ENCODE measurements at regions not wholly inside any gene's neighbourhood (a gene's known extent, or its start where the extent isn't known, plus 50 kb on each side); places are given as distances from the start of the nearest gene placed in this dataset.

DNA sequence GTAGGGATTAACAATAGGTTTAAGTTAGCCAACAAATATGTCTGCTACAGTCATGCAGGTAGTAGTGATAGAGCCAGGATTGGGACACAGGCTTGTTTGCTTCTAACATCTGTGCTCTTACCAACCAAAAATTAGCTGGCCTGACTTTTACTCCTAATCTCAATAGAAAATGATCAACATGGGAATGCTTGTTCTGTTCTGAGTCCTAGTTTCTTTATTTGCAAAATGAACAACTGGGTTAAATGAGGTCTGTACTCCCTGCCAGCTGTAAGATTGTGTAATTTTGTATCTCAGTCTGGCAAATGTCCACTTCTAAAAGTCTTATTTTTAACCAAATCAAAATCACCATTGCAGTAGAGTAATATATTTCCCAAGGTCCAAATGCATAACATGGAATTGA lies 216.8 kb downstream of the NMUR2 start:
- Mint-ChIP-seq H3K9me3 (peaks cover 12% of the 10 kb centered on the region), H3K36me3 (ENCODE audit: low read depth) (no peaks in the 10 kb centered on the region), H3K27ac (no peak overlapping the region), H3K27me3 (ENCODE audit: low read depth, poor library complexity) (peaks cover 3% of the 10 kb centered on the region), H3K4me3 (no peak overlapping the region), H3K4me1 (peaks cover 5% of the 10 kb centered on the region)
- DNase-seq = no peak
- TF ChIP-seq, protein P1, sequence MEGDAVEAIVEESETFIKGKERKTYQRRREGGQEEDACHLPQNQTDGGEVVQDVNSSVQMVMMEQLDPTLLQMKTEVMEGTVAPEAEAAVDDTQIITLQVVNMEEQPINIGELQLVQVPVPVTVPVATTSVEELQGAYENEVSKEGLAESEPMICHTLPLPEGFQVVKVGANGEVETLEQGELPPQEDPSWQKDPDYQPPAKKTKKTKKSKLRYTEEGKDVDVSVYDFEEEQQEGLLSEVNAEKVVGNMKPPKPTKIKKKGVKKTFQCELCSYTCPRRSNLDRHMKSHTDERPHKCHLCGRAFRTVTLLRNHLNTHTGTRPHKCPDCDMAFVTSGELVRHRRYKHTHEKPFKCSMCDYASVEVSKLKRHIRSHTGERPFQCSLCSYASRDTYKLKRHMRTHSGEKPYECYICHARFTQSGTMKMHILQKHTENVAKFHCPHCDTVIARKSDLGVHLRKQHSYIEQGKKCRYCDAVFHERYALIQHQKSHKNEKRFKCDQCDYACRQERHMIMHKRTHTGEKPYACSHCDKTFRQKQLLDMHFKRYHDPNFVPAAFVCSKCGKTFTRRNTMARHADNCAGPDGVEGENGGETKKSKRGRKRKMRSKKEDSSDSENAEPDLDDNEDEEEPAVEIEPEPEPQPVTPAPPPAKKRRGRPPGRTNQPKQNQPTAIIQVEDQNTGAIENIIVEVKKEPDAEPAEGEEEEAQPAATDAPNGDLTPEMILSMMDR (IDR thresholded peaks at IDR 0.05) = no peak

DNA sequence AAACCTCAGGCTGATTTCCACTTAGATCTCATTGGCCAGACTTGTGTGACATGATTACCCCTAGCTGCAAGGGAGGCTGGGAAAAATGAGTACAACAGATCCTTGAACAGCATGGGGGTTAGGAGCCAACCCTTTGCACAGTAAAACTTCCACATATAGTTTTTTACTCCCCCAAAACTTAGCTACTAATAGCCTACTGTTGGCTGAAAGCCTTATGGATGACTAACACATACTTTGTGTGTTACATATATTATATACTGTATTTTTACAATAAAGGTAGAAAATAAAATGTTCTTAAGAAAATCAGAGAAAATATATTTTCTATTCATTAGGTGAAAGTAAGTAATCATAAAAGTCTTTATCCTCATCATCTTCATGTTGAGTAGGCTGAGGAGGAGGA lies 217.4 kb downstream of the NMUR2 start:
- no peak overlapping the region for H3K27ac Mint-ChIP-seq
- no peak for DNase-seq
- no peak overlapping the region for H3K4me3 Mint-ChIP-seq
- no peaks in the 10 kb centered on the region for H3K36me3 Mint-ChIP-seq (ENCODE audit: low read depth)
- peaks cover 6% of the 10 kb centered on the region for H3K9me3 Mint-ChIP-seq
- peaks cover 5% of the 10 kb centered on the region for H3K4me1 Mint-ChIP-seq
- no peaks in the 10 kb centered on the region for H3K27me3 Mint-ChIP-seq (ENCODE audit: low read depth, poor library complexity)
- TF ChIP-seq, protein P1 (IDR thresholded peaks at IDR 0.05) = no peak

DNA sequence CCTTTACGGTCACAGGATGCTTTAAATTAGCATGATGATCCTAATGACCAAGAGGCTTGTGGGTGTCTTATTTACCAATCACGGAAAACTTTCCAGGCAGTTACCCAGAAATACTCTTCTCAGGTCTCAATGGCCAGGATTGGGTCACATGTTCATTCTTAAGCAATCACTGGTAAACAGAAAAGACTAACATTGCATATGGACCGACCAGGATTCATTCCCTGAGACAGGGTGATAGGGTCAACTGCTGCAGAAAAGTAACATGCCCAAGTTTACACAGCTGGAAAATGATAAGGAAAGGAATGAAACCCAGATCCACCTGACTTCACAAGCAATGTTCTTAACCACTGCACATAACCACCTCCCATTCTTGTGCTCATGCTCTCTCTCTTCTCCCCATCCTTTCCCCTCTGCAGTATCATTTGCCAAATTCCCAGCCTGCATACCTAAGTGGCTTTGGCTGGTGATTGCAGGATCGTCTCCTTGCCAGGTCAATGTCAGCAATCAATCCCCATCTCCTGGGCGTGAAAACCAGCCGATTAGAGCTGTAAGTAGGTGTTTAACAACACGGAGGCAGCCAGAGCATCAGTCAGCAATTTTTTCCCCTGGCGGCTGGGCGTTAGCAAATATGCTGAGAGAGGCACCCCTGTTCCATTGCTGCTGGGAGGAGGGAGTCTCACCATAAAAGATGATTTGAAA lies 219.4 kb downstream of the NMUR2 start:
- no peak for DNase-seq
- Mint-ChIP-seq H3K9me3 (peaks cover 11% of the 10 kb centered on the region), H3K4me1 (peaks cover 5% of the 10 kb centered on the region), H3K27me3 (ENCODE audit: low read depth, poor library complexity) (no peaks in the 10 kb centered on the region), H3K36me3 (ENCODE audit: low read depth) (no peaks in the 10 kb centered on the region), H3K4me3 (no peak overlapping the region), H3K27ac (no peak overlapping the region)
- TF ChIP-seq, protein P1 (IDR thresholded peaks at IDR 0.05) = no peak

DNA sequence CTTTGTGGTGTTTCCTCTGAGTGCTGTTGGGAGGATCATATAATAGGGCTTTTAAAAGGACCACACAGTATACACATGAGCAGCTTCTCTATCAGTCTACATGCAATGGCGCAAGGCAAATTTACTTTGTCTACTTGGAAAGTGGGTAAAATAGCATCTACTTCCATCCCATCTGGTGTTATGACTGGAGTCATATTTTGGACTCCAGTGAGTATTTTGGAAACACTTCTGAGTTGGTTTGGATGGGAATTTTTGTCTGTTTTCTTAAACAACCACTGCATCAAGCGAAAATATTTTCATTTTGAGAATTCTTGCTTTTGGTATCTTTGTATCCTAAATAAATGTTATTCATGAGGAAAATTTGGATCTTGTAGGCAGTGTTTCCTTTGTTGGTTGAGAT lies 220.8 kb downstream of the NMUR2 start:
- H3K36me3 Mint-ChIP-seq (ENCODE audit: low read depth) = no peaks in the 10 kb centered on the region
- H3K27ac Mint-ChIP-seq = no peak overlapping the region
- H3K27me3 Mint-ChIP-seq (ENCODE audit: low read depth, poor library complexity) = no peaks in the 10 kb centered on the region
- H3K4me3 Mint-ChIP-seq = no peak overlapping the region
- no peak for DNase-seq
- H3K4me1 Mint-ChIP-seq = peaks cover 5% of the 10 kb centered on the region
- peaks cover 22% of the 10 kb centered on the region for H3K9me3 Mint-ChIP-seq
- TF ChIP-seq, protein P1 (IDR thresholded peaks at IDR 0.05) = no peak

DNA sequence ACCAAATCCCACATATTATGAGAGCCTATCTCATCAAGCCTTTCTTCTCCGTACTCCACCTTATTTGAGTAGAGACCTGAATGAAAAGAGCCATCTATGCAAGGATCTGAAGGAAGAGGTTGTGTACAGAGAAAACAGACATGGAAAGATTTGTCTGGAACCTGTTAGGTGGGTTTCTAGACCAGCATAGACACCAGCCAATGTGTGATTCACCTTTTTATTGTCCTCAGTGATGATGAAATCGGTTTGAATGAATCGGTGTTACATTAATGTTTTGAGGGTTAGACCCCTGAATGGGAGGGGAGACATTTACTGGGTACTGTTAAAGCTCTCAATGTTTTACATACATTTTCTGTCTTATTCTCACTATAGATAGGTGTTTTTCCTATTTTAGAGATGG lies 223.6 kb downstream of the NMUR2 start:
- Mint-ChIP-seq H3K4me3 (no peak overlapping the region), H3K27me3 (ENCODE audit: low read depth, poor library complexity) (peaks cover under 1% of the 10 kb centered on the region), H3K36me3 (ENCODE audit: low read depth) (no peaks in the 10 kb centered on the region), H3K27ac (no peak overlapping the region), H3K9me3 (peaks cover 24% of the 10 kb centered on the region), H3K4me1 (peaks cover 5% of the 10 kb centered on the region)
- no peak for DNase-seq
- TF ChIP-seq, protein P1 (IDR thresholded peaks at IDR 0.05) = no peak

DNA sequence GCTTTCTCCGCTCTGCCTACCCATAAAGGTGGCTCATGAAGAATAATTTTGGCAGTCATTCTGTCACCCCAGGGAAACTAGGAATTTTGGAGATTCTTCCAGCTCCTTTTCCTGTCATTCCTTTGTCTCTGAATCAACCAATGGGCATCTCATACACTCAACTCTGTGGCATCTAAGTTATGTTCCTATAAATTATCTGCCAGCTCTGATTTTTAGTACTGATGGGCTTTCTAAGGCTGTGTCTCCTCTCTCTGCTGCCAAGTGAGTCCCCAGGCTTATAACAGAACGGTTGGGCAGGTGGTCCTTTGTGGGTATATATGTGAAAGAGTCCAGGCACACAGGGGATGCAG lies 226.8 kb downstream of the NMUR2 start:
- Mint-ChIP-seq H3K36me3 (ENCODE audit: low read depth) (no peaks in the 10 kb centered on the region), H3K9me3 (peaks cover 24% of the 10 kb centered on the region), H3K27me3 (ENCODE audit: low read depth, poor library complexity) (peaks cover 4% of the 10 kb centered on the region), H3K4me3 (no peak overlapping the region), H3K27ac (no peak overlapping the region), H3K4me1 (no peaks in the 10 kb centered on the region)
- DNase-seq = no peak
- TF ChIP-seq, protein P1 (IDR thresholded peaks at IDR 0.05) = no peak
